ENCODE measurements at regions not wholly inside any gene's neighbourhood (a gene's known extent, or its start where the extent isn't known, plus 50 kb on each side); places are given as distances from the start of the nearest gene placed in this dataset.

DNA sequence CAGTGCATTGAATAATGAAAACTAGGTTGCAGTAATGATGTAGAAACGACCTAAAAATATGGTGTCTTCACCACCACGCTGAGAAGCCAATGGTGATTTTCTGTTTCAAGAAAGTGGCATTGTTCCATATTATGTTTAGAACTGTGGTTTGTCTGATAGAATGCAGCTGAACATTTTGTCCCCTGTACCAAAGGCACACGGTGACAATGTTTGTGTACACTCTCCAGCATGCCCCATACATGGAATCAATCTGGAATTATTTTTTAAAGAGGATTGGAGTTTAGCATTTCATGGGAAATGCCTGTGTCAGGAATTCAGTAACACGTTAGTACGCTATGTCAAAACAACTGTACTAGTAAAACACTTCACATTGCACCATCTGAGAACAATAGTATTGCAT lies 237.4 kb upstream of the AUTS2 start:
- TF ChIP-seq CTCF (IDR thresholded peaks at IDR 0.05) = no peak
- TF ChIP-seq POLR2A (IDR thresholded peaks at IDR 0.05) = no peak
- no peak for TF ChIP-seq POLR2AphosphoS5 (IDR thresholded peaks at IDR 0.05)
